ENCODE measurements at regions not wholly inside any gene's neighbourhood (a gene's known extent, or its start where the extent isn't known, plus 50 kb on each side); places are given as distances from the start of the nearest gene placed in this dataset.
"Not testable (repeated sequence)": the region's sequence is repeated elsewhere in the genome, so short reads cannot be mapped to it uniquely, and the experiment has no call there.

- FAIRE-seq, result no peak
Observed at GRCh38 chr6:16822975-16823717, 61.9 kb upstream of the ATXN1 start.

- FAIRE-seq, result no peak
Observed at GRCh38 chr6:16822529-16822928, 61.3 kb upstream of the ATXN1 start.

GRCh38 chr6:16821834-16822264 is 60.6 kb upstream of the ATXN1 start:
- FAIRE-seq, result no peak

- FAIRE-seq, result not testable (repeated sequence)
Observed at GRCh38 chr6:16820262-16820661, 59.0 kb upstream of the ATXN1 start.

GRCh38 chr6:16819752-16820151 is 58.5 kb upstream of the ATXN1 start:
- no peak for FAIRE-seq

- no peak for FAIRE-seq
Observed at GRCh38 chr6:16818992-16819626, 57.8 kb upstream of the ATXN1 start.

GRCh38 chr6:16817594-16817993 is 56.3 kb upstream of the ATXN1 start:
- no peak for FAIRE-seq

GRCh38 chr6:16816891-16817290 is 55.6 kb upstream of the ATXN1 start:
- FAIRE-seq, result no peak

GRCh38 chr6:16812993-16813392 is 51.7 kb upstream of the ATXN1 start:
- FAIRE-seq, result no peak

GRCh38 chr6:16811277-16811979 is 50.2 kb upstream of the ATXN1 start:
- no peak for FAIRE-seq
